Endothelial cell of umbilical vein (primary cell): ENCODE measurements at regions not wholly inside any gene's neighbourhood (a gene's known extent, or its start where the extent isn't known, plus 50 kb on each side); places are given as distances from the start of the nearest gene placed in this dataset.

Experiments
- BruUV-seq: library from RNA; stranded (reverse); fragments of 400-500 nt; replicated peaks from 2 replicates; lab custom pipeline; 2021; lab: Mats Ljungman, UMichigan
- CTCF ChIA-PET: fragments of 300-600, 350-600 bp; sonication (Branson Sonifier 250); formaldehyde crosslinking; loops from one replicate; lab custom pipeline; 2021; ENCODE audit warnings: antibody characterized with exemption, inconsistent platforms; lab: Charles Lee
- POLR2A ChIA-PET: fragments of 300-600, 350-600 bp; sonication (Branson Sonifier 250); formaldehyde crosslinking; loops from one replicate; lab custom pipeline; 2021; ENCODE audit warnings: antibody characterized with exemption, inconsistent platforms; lab: Charles Lee
- DNase-seq: peaks from one replicate; pipeline ENCODE4 v3.0.0-alpha.2; 2011; ENCODE audit warnings: low read depth, low spot score
- FAIRE-seq: peaks from 2 replicates; lab custom pipeline; 2011; peaks lifted over from hg19 to GRCh38; lab: Jason Lieb, UNC
- H2AFZ ChIP-seq: 2 replicates; pipeline ENCODE4 v1.6.0; 2012; ENCODE audit warnings: low read depth, low read length, control low read depth, inconsistent platforms
- H3K27ac ChIP-seq: 2 replicates; pipeline ENCODE4 v1.5.1; 2011; ENCODE audit warnings: low read depth, mild to moderate bottlenecking, control low read depth, low read length, moderate library complexity; ENCODE audit not compliant: insufficient read depth
- H3K27me3 ChIP-seq, 2 experiments: 2 replicates each; pipeline versions ENCODE4 v1.6.0 to v1.6.1; 2011; ENCODE audit warnings: low read length in 2 of 2, mixed read lengths in 1 of 2; ENCODE audit not compliant: control insufficient read depth in 2 of 2, insufficient read depth in 2 of 2
- H3K36me3 ChIP-seq, 2 experiments: 2 replicates in 1 of 2; 3 replicates in 1 of 2; pipeline ENCODE4 v1.5.1; 2011; ENCODE audit warnings: low read length in 2 of 2, mild to moderate bottlenecking in 1 of 2, moderate library complexity in 1 of 2; ENCODE audit not compliant: control insufficient read depth in 2 of 2, insufficient read depth in 2 of 2; ENCODE audit errors: extremely low read depth in 1 of 2
- H3K4me1 ChIP-seq: 3 replicates; pipeline ENCODE4 v1.5.1; 2011; ENCODE audit warnings: mild to moderate bottlenecking, low read length; ENCODE audit not compliant: control insufficient read depth, insufficient read depth; ENCODE audit errors: extremely low read depth
- H3K4me2 ChIP-seq: 2 replicates; pipeline ENCODE4 v1.6.1; 2011; ENCODE audit warnings: low read length, control low read depth, mixed read lengths; ENCODE audit not compliant: insufficient read depth
- H3K4me3 ChIP-seq, 3 experiments: fragments of 200-600 bp in 1 of 3; sonication (generic), shearing (Covaris generic) in 1 of 3; replicated peaks in 1 of 3; 2 replicates each; pipeline ENCODE4 v1.5.1; 2011 to 2016; ENCODE audit warnings: control low read depth in 3 of 3, low read length in 3 of 3, mild to moderate bottlenecking in 2 of 3, inconsistent platforms in 1 of 3, low read depth in 1 of 3, moderate library complexity in 1 of 3; ENCODE audit not compliant: insufficient read depth in 1 of 3
- H3K79me2 ChIP-seq: 2 replicates; pipeline ENCODE4 v1.6.0; 2012; ENCODE audit warnings: low read length, inconsistent platforms; ENCODE audit not compliant: control insufficient read depth, insufficient read depth
- H3K9ac ChIP-seq: replicated peaks from 2 replicates; pipeline ENCODE3; 2011; ENCODE audit warnings: low read length, control low read depth; ENCODE audit not compliant: insufficient read depth; ENCODE audit errors: extremely low read depth
- H3K9me1 ChIP-seq: replicated peaks from 3 replicates; pipeline ENCODE4 v1.6.0; 2011; ENCODE audit warnings: mild to moderate bottlenecking, low read length; ENCODE audit not compliant: control insufficient read depth, insufficient read depth; ENCODE audit errors: extremely low read depth
- H3K9me3 ChIP-seq: replicated peaks from 2 replicates; pipeline ENCODE4 v1.5.1; 2012; ENCODE audit warnings: low read length, inconsistent platforms; ENCODE audit not compliant: control insufficient read depth, insufficient read depth
- H4K20me1 ChIP-seq: replicated peaks from 2 replicates; pipeline ENCODE3; 2011; ENCODE audit warnings: mild to moderate bottlenecking, low read length; ENCODE audit not compliant: control insufficient read depth, insufficient read depth; ENCODE audit errors: extremely low read depth
- EZH2 ChIP-seq: IDR thresholded peaks from 2 replicates; pipeline ENCODE4 v1.6.1; 2012; ENCODE audit warnings: borderline replicate concordance, low read depth, mild to moderate bottlenecking, moderate library complexity, low read length, inconsistent platforms; ENCODE audit not compliant: severe bottlenecking
- FOS ChIP-seq: IDR thresholded peaks from 2 replicates; pipeline ENCODE4 v1.6.1; 2011; ENCODE audit warnings: mild to moderate bottlenecking, low read length, moderate library complexity, borderline replicate concordance; ENCODE audit not compliant: insufficient read depth
- GATA2 ChIP-seq: IDR thresholded peaks from 2 replicates; pipeline ENCODE4 v1.7.0; 2011; ENCODE audit warnings: low read depth, mild to moderate bottlenecking, moderate library complexity, mixed read lengths, low read length; ENCODE audit not compliant: insufficient read length, insufficient read depth
- JUN ChIP-seq: IDR thresholded peaks from 2 replicates; pipeline ENCODE4 v1.6.1; 2011; ENCODE audit warnings: borderline replicate concordance, low read depth; ENCODE audit not compliant: insufficient read length, insufficient read depth
- MYC ChIP-seq: IDR thresholded peaks from one replicate; pipeline ENCODE4 v1.6.1; 2011; ENCODE audit warnings: mild to moderate bottlenecking, low read depth, low read length
- POLR2A ChIP-seq: IDR thresholded peaks from 2 replicates; pipeline ENCODE4 v1.6.1; 2012; ENCODE audit warnings: low read depth, mild to moderate bottlenecking, control low read depth, low read length
- POLR2AphosphoS5 ChIP-seq: IDR thresholded peaks from 2 replicates; pipeline ENCODE4 v1.6.1; 2012; ENCODE audit warnings: low read depth, mild to moderate bottlenecking, control low read depth, low read length, moderate library complexity; ENCODE audit not compliant: insufficient read depth
- dilution Hi-C: fragments of 300-500 bp; cut with MboI; formaldehyde crosslinking; loops from one replicate; pipeline ENCODE4 v1.15.0; 2019; ENCODE audit warnings: low sequenced_read_pairs; ENCODE audit not compliant: extremely low pct_ligation_motif_present
- intact Hi-C: fragments of 100-400 bp; cut with micrococcal nuclease; formaldehyde crosslinking; loops from one replicate; pipeline ENCODE4 v1.10.0; 2022
- TF ChIP-seq, protein P1 (sequence below), 2 donors: IDR thresholded peaks; 1 replicate in 1 of 2; 2 replicates in 1 of 2; pipeline ENCODE4 v1.5.1; 2011; ENCODE audit warnings: low read length in 2 of 2, mild to moderate bottlenecking in 2 of 2, moderate library complexity in 2 of 2, control low read depth in 1 of 2, inconsistent platforms in 1 of 2, low read depth in 1 of 2; ENCODE audit not compliant: insufficient read depth in 1 of 2; ENCODE audit errors: extremely low read depth in 1 of 2
- TF ChIP-seq, protein P2 (sequence below): IDR thresholded peaks from 2 replicates; pipeline ENCODE4 v1.6.1; 2011; ENCODE audit not compliant: insufficient read depth, insufficient read length

DNA sequence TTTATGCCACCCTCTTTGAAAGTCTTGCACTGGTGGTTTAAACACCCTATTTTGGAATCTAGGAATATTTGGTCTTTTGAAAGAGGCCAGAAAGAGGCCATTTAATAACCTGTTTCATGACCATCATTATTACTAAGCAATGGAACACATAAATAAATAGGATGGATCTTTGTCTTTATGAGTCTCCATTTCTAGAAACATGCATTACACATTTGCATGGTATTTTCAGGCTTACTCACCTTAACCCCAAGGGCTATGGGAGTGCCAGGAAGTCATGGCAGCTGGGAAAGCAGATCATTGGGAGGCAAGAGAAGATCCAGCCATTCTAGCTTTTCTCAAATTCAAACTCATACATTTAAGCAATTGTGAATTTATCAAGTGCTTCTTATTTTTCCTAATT is 185.8 kb upstream of the POU2AF2 start:
- no peak for DNase-seq
- BruUV-seq: no TSS peak
- no peak for FAIRE-seq

More for the DNA sequence above, 185.8 kb upstream of the POU2AF2 start:
- Histone ChIP-seq H3K9ac (no peak overlapping the region), H3K79me2 (no peaks in the 10 kb centered on the region), H3K4me2 (no peak overlapping the region), H3K27ac (no peak overlapping the region), H3K27me3 (no peaks in the 10 kb centered on the region), H3K9me1 (no peaks in the 10 kb centered on the region), H4K20me1 (no peaks in the 10 kb centered on the region), H2AFZ (no peak overlapping the region), H3K9me3 (no peaks in the 10 kb centered on the region), H3K4me3 (no peak overlapping the region), H3K4me1 (no peaks in the 10 kb centered on the region), H3K36me3 (no peaks in the 10 kb centered on the region)
- intact Hi-C loops: no loop called here
- ChIA-PET CTCF (no interaction called here), POLR2A (no interaction called here)
- dilution Hi-C loops: no loop called here
- TF ChIP-seq FOS (no peak), POLR2AphosphoS5 (no peak), MYC (no peak), GATA2 (no peak), POLR2A (no peak), EZH2 (no peak), JUN (no peak)
- TF ChIP-seq, protein P1, sequence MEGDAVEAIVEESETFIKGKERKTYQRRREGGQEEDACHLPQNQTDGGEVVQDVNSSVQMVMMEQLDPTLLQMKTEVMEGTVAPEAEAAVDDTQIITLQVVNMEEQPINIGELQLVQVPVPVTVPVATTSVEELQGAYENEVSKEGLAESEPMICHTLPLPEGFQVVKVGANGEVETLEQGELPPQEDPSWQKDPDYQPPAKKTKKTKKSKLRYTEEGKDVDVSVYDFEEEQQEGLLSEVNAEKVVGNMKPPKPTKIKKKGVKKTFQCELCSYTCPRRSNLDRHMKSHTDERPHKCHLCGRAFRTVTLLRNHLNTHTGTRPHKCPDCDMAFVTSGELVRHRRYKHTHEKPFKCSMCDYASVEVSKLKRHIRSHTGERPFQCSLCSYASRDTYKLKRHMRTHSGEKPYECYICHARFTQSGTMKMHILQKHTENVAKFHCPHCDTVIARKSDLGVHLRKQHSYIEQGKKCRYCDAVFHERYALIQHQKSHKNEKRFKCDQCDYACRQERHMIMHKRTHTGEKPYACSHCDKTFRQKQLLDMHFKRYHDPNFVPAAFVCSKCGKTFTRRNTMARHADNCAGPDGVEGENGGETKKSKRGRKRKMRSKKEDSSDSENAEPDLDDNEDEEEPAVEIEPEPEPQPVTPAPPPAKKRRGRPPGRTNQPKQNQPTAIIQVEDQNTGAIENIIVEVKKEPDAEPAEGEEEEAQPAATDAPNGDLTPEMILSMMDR (IDR thresholded peaks at IDR 0.05; ENCODE audit: extremely low read depth in 1 of 2, insufficient read depth in 1 of 2, low read depth in 1 of 2, low read length in 2 of 2): no peak
- TF ChIP-seq, protein P2, sequence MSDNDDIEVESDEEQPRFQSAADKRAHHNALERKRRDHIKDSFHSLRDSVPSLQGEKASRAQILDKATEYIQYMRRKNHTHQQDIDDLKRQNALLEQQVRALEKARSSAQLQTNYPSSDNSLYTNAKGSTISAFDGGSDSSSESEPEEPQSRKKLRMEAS: no peak
